ENCODE measurements at regions not wholly inside any gene's neighbourhood (a gene's known extent, or its start where the extent isn't known, plus 50 kb on each side); places are given as distances from the start of the nearest gene placed in this dataset.

- no peaks in the 10 kb centered on the region for H3K27me3 ChIP-seq (ENCODE audit: control insufficient read depth, insufficient read depth, low read length)
- no TSS peak for BruUV-seq (replicated peaks)
- no peaks in the 10 kb centered on the region for H3K4me1 ChIP-seq (ENCODE audit: control insufficient read depth, insufficient read depth, low read length)
- no peak for TF ChIP-seq TCF7L2 (IDR thresholded peaks at IDR 0.05; ENCODE audit: low read depth, low read length)
- no peak for TF ChIP-seq POLR2AphosphoS5 (IDR thresholded peaks at IDR 0.05; ENCODE audit: low read depth, low read length)
- no peak for TF ChIP-seq SIN3A (IDR thresholded peaks at IDR 0.05; ENCODE audit: borderline replicate concordance, insufficient read depth, low read depth, low read length)
- TF ChIP-seq CTCF (IDR thresholded peaks at IDR 0.05) = no peak
- TF ChIP-seq REST (IDR thresholded peaks at IDR 0.05; ENCODE audit: insufficient read depth in 1 of 2, low read depth in 2 of 2, low read length in 1 of 2) = no peak
- no peaks in the 10 kb centered on the region for H3K36me3 ChIP-seq (ENCODE audit: control insufficient read depth, insufficient read depth, low read length)
- ChIA-PET CTCF (no interaction called here), POLR2A (no interaction called here)
- ATAC-seq (no peak), DNase-seq (ENCODE audit: low read depth, low spot score) (no peak)
- no peak overlapping the region for H3K4me3 ChIP-seq (ENCODE audit: low read depth in 2 of 2, low read length in 2 of 2)
- no peak overlapping the region for H3K27ac ChIP-seq (ENCODE audit: low read length)
- H3K9me3 ChIP-seq (ENCODE audit: control insufficient read depth, insufficient read depth, low read depth, low read length) = no peaks in the 10 kb centered on the region
- in situ Hi-C loops (cut with HindIII; ENCODE audit: low pct_unique_long_range_greater_than_20kb, low sequenced_read_pairs) (no loop called here), intact Hi-C loops (cut with micrococcal nuclease; ENCODE audit: unreplicated experiment) (no loop called here)
Observed at GRCh38 chr3:102735311-102735710, 300.5 kb downstream of the ZPLD1 start.

GRCh38 chr3:102736288-102736974 lies 301.6 kb downstream of the ZPLD1 start:
- no peak overlapping the region for H3K4me3 ChIP-seq (ENCODE audit: low read depth in 2 of 2, low read length in 2 of 2)
- H3K36me3 ChIP-seq (ENCODE audit: control insufficient read depth, insufficient read depth, low read length) = no peaks in the 10 kb centered on the region
- ChIA-PET POLR2A (no interaction called here), CTCF (no interaction called here)
- no peak for ATAC-seq
- BruUV-seq (replicated peaks) = no TSS peak
- H3K9me3 ChIP-seq (ENCODE audit: control insufficient read depth, insufficient read depth, low read depth, low read length) = no peaks in the 10 kb centered on the region
- H3K27me3 ChIP-seq (ENCODE audit: control insufficient read depth, insufficient read depth, low read length) = no peaks in the 10 kb centered on the region
- TF ChIP-seq REST (IDR thresholded peaks at IDR 0.05; ENCODE audit: insufficient read depth in 1 of 2, low read depth in 2 of 2, low read length in 1 of 2) (no peak), CTCF (IDR thresholded peaks at IDR 0.05) (no peak), POLR2AphosphoS5 (IDR thresholded peaks at IDR 0.05; ENCODE audit: low read depth, low read length) (no peak), TCF7L2 (IDR thresholded peaks at IDR 0.05; ENCODE audit: low read depth, low read length) (no peak), SIN3A (IDR thresholded peaks at IDR 0.05; ENCODE audit: borderline replicate concordance, insufficient read depth, low read depth, low read length) (no peak)
- intact Hi-C loops (cut with micrococcal nuclease; ENCODE audit: unreplicated experiment) = no loop called here
- in situ Hi-C loops (cut with HindIII; ENCODE audit: low pct_unique_long_range_greater_than_20kb, low sequenced_read_pairs) = no loop called here
- H3K4me1 ChIP-seq (ENCODE audit: control insufficient read depth, insufficient read depth, low read length) = no peaks in the 10 kb centered on the region
- H3K27ac ChIP-seq (ENCODE audit: low read length) = no peak overlapping the region
- DNase-seq (ENCODE audit: low read depth, low spot score) = no peak
